ENCODE measurements at regions not wholly inside any gene's neighbourhood (a gene's known extent, or its start where the extent isn't known, plus 50 kb on each side); places are given as distances from the start of the nearest gene placed in this dataset.

GRCh38 chr16:87166321-87166720, 150.9 kb downstream of the C16orf95 start:
- TF ChIP-seq TAF1 (IDR thresholded peaks at IDR 0.05; ENCODE audit: borderline replicate concordance, low read depth, low read length) (no peak), POLR2AphosphoS5 (IDR thresholded peaks at IDR 0.05; ENCODE audit: low read depth, low read length) (no peak), POLR2A (IDR thresholded peaks at IDR 0.05; ENCODE audit: low read depth, low read length) (no peak)

Measured in GM12892 (cell line).